IPS-18a (cell line): ENCODE measurements at regions not wholly inside any gene's neighbourhood (a gene's known extent, or its start where the extent isn't known, plus 50 kb on each side); places are given as distances from the start of the nearest gene placed in this dataset.
"Not testable (repeated sequence)": the region's sequence is repeated elsewhere in the genome, so short reads cannot be mapped to it uniquely, and the experiment has no call there.

Experiments used
- H3K27ac ChIP-seq: one replicate; pipeline ENCODE4 v1.5.1; 2013; ENCODE audit warnings: low read length
- H3K27me3 ChIP-seq: one replicate; pipeline ENCODE4 v1.6.1; 2013; ENCODE audit warnings: mild to moderate bottlenecking, low read length; ENCODE audit not compliant: control insufficient read depth, insufficient read depth
- H3K36me3 ChIP-seq: one replicate; pipeline ENCODE4 v1.6.1; 2013; ENCODE audit warnings: low read depth, low read length; ENCODE audit not compliant: control insufficient read depth
- H3K4me1 ChIP-seq: one replicate; pipeline ENCODE4 v1.6.1; 2013; ENCODE audit warnings: low read depth, low read length; ENCODE audit not compliant: control insufficient read depth
- H3K4me3 ChIP-seq: one replicate; pipeline ENCODE4 v1.5.1; 2013; ENCODE audit warnings: low read length
- H3K9ac ChIP-seq: one replicate; pipeline ENCODE4 v1.6.1; 2013; ENCODE audit warnings: mild to moderate bottlenecking, low read length, moderate library complexity
- H3K9me3 ChIP-seq: one replicate; pipeline ENCODE4 v1.6.1; 2013; ENCODE audit warnings: low read depth, low read length; ENCODE audit not compliant: control insufficient read depth

DNA sequence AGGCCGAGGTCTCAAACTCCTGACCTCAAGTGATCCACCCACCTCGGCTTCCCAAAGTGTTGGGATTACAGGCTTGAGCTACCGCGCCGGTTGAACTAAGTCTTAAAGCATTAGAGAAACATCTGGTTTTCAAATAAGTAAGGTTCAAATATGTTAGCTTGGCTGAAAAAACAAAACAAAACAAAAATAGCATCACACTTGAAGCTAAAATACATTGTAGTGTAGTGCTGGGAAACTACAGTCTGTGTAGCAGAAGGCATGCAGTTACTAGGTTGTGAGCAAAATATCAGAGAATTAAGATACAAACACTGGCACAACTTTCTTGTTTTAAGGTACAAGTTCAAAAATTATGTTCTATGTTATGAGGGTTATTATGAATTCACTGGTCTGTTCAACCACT, 224.8 kb upstream of the CHORDC1 start:
- H3K9ac ChIP-seq = no peak overlapping the region
- no peak overlapping the region for H3K27ac ChIP-seq
- H3K27me3 ChIP-seq = no peaks in the 10 kb centered on the region
- H3K36me3 ChIP-seq = no peaks in the 10 kb centered on the region
- no peaks in the 10 kb centered on the region for H3K9me3 ChIP-seq
- H3K4me1 ChIP-seq = no peaks in the 10 kb centered on the region
- H3K4me3 ChIP-seq = no peak overlapping the region

DNA sequence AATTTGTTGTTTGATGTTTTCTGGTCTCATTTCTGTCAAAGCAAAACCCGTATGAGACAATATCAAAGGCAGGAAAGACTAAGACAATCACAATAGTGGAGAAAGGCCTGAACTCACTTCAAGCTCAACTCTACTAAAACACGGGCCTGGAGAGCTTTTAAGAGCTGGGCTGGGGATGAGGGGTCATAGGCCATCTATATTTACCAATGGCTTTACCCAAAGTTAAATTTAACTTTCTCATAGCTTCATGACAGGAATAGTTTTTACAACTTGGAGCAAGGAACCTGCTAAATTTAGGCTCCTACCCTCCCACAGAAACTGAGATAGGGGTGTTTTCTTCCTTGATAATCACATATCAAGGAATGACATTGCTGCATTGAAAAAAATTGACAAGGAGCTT, 223.4 kb upstream of the CHORDC1 start:
- Histone ChIP-seq H3K9me3 (no peaks in the 10 kb centered on the region), H3K4me1 (no peaks in the 10 kb centered on the region), H3K27me3 (no peaks in the 10 kb centered on the region), H3K27ac (no peak overlapping the region), H3K4me3 (no peak overlapping the region), H3K36me3 (no peaks in the 10 kb centered on the region), H3K9ac (no peak overlapping the region)

DNA sequence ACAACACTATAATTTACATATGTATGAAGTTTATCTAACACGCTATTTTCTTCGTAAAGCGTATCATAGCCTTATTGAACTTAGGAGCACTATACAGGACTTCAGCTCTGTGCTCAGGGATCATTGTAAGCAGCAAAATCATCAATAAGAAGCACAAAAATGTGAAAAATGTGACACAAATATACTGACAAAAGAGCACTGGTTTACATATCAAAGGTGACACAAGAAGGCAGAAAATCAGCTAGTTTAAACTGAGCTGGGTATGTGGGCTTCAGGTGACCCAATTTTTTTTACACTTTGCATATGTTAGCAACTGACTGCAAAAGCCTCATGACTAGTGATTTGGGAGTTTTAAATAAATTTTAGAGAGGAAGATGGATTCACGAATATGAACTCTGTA, 215.2 kb upstream of the CHORDC1 start:
- Histone ChIP-seq H3K36me3 (no peaks in the 10 kb centered on the region), H3K4me3 (peak overlapping the region; percentile 44), H3K4me1 (peaks cover 40% of the 10 kb centered on the region), H3K9ac (no peak overlapping the region), H3K27ac (peak overlapping the region; percentile 17), H3K27me3 (no peaks in the 10 kb centered on the region), H3K9me3 (no peaks in the 10 kb centered on the region)

DNA sequence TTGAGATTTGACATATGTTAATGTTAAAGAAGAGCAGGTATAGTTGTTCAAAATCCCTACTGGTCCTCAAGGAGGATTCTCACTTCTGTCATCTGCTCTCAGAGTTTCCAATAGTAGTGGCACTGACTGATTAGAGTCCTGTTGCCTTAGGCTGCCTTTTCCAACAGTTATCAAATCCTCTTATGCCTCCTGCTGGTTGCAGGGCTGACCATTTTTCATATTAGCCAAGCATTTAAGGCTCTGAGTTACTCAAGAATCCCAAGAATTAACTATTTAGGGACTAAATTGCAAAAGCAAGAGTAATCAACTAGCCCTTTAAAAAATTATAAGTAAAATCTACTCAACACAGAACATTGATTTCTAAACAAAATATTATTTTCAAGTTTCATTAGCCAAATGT, 212.0 kb upstream of the CHORDC1 start:
- H3K9me3 ChIP-seq = no peaks in the 10 kb centered on the region
- no peak overlapping the region for H3K27ac ChIP-seq
- H3K36me3 ChIP-seq = no peaks in the 10 kb centered on the region
- H3K9ac ChIP-seq = no peak overlapping the region
- H3K4me1 ChIP-seq = peaks cover 35% of the 10 kb centered on the region
- H3K4me3 ChIP-seq = no peak overlapping the region
- H3K27me3 ChIP-seq = no peaks in the 10 kb centered on the region

DNA sequence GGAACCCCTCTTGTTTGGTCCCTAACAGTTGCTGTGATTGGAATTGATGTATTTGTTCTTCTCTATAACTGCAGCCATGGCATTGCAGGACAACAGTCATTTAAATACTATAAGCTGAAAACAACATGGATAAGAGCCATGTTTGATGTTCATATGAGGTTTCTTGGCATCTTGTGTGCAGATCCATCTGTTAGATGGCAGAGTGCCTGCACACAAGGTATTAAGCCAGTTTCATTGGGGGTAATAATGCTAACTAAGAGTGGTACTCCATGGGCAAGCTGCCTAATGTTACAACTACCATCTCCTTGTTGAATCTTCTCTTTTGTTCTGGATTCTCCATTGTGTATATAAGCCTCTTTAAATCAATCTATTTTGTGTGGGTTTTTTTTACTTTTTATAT, 206.0 kb upstream of the CHORDC1 start:
- no peaks in the 10 kb centered on the region for H3K36me3 ChIP-seq
- no peaks in the 10 kb centered on the region for H3K9me3 ChIP-seq
- H3K4me3 ChIP-seq = no peak overlapping the region
- H3K27me3 ChIP-seq = no peaks in the 10 kb centered on the region
- no peaks in the 10 kb centered on the region for H3K4me1 ChIP-seq
- no peak overlapping the region for H3K9ac ChIP-seq
- no peak overlapping the region for H3K27ac ChIP-seq

DNA sequence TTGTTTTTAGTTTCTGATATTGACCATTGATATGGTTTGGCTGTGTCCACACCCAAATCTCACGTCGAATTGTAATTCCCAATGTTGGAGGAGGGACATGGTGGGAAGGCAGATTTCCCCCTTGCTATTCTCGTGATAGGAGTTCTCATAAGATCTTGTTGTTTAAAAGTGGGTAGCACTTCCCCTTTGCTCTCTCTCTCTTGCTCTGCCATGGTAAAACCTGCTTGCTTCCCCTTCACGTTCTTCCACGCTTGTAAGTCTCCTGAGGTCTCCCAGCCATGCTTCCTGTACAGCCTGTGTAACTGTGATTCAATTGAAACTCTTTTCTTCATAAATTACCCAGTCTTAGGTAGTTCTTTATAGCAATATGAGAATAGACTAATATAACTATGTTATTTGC, 203.6 kb upstream of the CHORDC1 start:
- Histone ChIP-seq H3K36me3 (no peaks in the 10 kb centered on the region), H3K9me3 (no peaks in the 10 kb centered on the region), H3K9ac (no peak overlapping the region), H3K27me3 (no peaks in the 10 kb centered on the region), H3K4me1 (no peaks in the 10 kb centered on the region), H3K27ac (no peak overlapping the region), H3K4me3 (no peak overlapping the region)

- Histone ChIP-seq H3K9ac (no peak overlapping the region), H3K36me3 (no peaks in the 10 kb centered on the region), H3K9me3 (no peaks in the 10 kb centered on the region), H3K27ac (no peak overlapping the region), H3K4me3 (no peak overlapping the region), H3K4me1 (no peaks in the 10 kb centered on the region), H3K27me3 (no peaks in the 10 kb centered on the region)
These were observed 200.5 kb upstream of the CHORDC1 start for GRCh38 chr11:90423378-90423777.

DNA sequence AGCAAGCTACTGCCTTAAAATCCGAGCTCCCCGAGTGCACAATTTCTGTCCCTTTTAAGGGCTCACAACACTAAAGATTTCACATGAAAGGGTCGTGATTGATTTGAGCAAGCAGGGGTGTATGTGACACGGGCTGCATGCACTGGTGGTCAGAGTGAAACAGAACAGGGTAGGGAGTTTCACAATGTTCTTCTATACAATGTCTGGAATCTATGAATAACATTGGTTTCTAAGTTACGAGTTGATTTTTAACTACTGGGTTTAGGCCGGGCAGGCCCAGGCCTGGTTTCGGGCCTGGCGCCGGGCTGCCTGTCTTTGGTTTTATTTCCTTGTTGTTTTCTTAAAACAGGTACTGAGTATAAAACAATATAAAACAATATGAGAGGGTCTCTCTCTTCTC, 199.9 kb upstream of the CHORDC1 start:
- H3K9ac ChIP-seq, H3K4me3 ChIP-seq, H3K27me3 ChIP-seq, H3K27ac ChIP-seq, H3K4me1 ChIP-seq, H3K9me3 ChIP-seq, H3K36me3 ChIP-seq: not testable (repeated sequence)

- Histone ChIP-seq H3K27ac (no peak overlapping the region), H3K9ac (no peak overlapping the region), H3K27me3 (no peaks in the 10 kb centered on the region), H3K4me1 (no peaks in the 10 kb centered on the region), H3K36me3 (no peaks in the 10 kb centered on the region), H3K4me3 (no peak overlapping the region), H3K9me3 (no peaks in the 10 kb centered on the region)
These were observed 191.4 kb upstream of the CHORDC1 start for GRCh38 chr11:90414221-90414620.

DNA sequence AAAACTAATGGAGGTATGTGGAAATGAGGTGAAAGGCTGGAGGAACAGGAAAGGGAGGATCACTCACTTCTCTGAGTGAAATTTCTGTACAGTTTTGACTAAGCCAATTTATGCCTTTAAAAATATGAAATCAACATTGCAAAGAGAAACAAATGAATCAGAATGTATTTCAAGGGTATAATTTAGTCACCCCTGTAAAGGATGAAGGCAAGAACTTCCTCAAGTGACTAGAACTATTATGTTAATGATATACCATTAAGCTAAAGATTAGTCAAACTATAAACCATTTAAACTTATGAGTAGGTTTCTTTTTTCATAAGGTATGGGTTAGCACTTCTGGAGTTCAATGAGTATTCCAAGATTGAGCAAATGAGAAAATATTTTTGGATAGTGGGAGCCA, 184.5 kb upstream of the CHORDC1 start:
- Histone ChIP-seq H3K4me1 (no peaks in the 10 kb centered on the region), H3K4me3 (no peak overlapping the region), H3K36me3 (no peaks in the 10 kb centered on the region), H3K27ac (no peak overlapping the region), H3K9ac (no peak overlapping the region), H3K27me3 (no peaks in the 10 kb centered on the region), H3K9me3 (no peaks in the 10 kb centered on the region)

DNA sequence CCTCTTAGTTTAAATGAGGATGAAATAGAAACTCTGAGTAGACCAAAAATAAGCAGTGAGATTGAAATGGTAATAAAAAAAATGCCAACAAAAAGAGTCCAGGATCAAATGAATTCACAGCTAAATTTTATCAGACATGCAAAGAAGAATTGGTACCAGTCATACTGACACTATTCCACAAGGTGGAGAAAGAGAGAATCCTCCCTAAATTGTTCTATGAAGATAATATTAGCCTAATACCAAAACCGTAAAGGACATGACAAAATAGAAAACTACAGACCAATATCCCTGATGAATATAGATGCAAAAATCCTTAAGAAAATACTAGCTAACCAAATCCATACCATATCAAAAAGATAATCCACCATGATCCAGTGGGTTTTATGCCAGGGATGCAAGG, 169.8 kb upstream of the CHORDC1 start:
- no peaks in the 10 kb centered on the region for H3K27me3 ChIP-seq
- no peak overlapping the region for H3K4me3 ChIP-seq
- H3K9me3 ChIP-seq = no peaks in the 10 kb centered on the region
- H3K36me3 ChIP-seq = no peaks in the 10 kb centered on the region
- H3K4me1 ChIP-seq = no peaks in the 10 kb centered on the region
- no peak overlapping the region for H3K9ac ChIP-seq
- no peak overlapping the region for H3K27ac ChIP-seq

DNA sequence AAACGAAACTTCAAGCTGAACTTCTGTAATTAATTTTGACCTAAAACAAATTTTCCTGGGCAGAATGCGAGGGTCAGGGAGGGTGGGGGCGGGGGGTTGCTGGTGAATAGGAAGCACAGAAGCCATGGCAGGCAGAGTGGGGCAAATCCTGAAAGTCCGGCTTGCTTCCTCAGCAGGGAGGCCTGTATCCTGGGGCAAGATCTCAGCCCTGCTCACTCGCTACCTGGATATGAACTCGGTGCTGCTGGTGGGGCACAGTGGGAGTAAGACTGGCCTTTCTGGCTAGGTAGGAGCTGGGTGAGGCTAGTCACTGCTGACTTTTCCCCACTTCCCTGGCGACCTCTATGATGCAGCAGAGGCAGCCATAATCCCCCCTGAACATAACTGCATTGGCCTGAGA, 168.9 kb upstream of the CHORDC1 start:
- no peak overlapping the region for H3K27ac ChIP-seq
- H3K9me3 ChIP-seq = no peaks in the 10 kb centered on the region
- no peak overlapping the region for H3K9ac ChIP-seq
- no peaks in the 10 kb centered on the region for H3K27me3 ChIP-seq
- no peaks in the 10 kb centered on the region for H3K36me3 ChIP-seq
- H3K4me1 ChIP-seq = no peaks in the 10 kb centered on the region
- H3K4me3 ChIP-seq = no peak overlapping the region

- no peak overlapping the region for H3K4me3 ChIP-seq
These were observed 157.4 kb upstream of the CHORDC1 start for GRCh38 chr11:90380206-90380605.

More at GRCh38 chr11:90380206-90380605, 157.4 kb upstream of the CHORDC1 start:
- Histone ChIP-seq H3K9ac (no peak overlapping the region), H3K9me3 (no peaks in the 10 kb centered on the region), H3K27me3 (no peaks in the 10 kb centered on the region), H3K27ac (no peak overlapping the region), H3K36me3 (no peaks in the 10 kb centered on the region), H3K4me1 (no peaks in the 10 kb centered on the region)
